ENCODE measurements at regions not wholly inside any gene's neighbourhood (a gene's known extent, or its start where the extent isn't known, plus 50 kb on each side); places are given as distances from the start of the nearest gene placed in this dataset.

- TF ChIP-seq, protein P1, sequence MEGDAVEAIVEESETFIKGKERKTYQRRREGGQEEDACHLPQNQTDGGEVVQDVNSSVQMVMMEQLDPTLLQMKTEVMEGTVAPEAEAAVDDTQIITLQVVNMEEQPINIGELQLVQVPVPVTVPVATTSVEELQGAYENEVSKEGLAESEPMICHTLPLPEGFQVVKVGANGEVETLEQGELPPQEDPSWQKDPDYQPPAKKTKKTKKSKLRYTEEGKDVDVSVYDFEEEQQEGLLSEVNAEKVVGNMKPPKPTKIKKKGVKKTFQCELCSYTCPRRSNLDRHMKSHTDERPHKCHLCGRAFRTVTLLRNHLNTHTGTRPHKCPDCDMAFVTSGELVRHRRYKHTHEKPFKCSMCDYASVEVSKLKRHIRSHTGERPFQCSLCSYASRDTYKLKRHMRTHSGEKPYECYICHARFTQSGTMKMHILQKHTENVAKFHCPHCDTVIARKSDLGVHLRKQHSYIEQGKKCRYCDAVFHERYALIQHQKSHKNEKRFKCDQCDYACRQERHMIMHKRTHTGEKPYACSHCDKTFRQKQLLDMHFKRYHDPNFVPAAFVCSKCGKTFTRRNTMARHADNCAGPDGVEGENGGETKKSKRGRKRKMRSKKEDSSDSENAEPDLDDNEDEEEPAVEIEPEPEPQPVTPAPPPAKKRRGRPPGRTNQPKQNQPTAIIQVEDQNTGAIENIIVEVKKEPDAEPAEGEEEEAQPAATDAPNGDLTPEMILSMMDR (IDR thresholded peaks at IDR 0.05), result no peak
- TF ChIP-seq ZFX (IDR thresholded peaks at IDR 0.05; ENCODE audit: borderline replicate concordance), result no peak
Observed at GRCh38 chr3:30435861-30436331, 170.5 kb upstream of the TGFBR2 start.

Data from 22Rv1 (cell line).